ENCODE measurements at regions not wholly inside any gene's neighbourhood (a gene's known extent, or its start where the extent isn't known, plus 50 kb on each side); places are given as distances from the start of the nearest gene placed in this dataset.
A peak's percentile ranks its signal among the peaks of the same experiment; 100 is the strongest.

DNA sequence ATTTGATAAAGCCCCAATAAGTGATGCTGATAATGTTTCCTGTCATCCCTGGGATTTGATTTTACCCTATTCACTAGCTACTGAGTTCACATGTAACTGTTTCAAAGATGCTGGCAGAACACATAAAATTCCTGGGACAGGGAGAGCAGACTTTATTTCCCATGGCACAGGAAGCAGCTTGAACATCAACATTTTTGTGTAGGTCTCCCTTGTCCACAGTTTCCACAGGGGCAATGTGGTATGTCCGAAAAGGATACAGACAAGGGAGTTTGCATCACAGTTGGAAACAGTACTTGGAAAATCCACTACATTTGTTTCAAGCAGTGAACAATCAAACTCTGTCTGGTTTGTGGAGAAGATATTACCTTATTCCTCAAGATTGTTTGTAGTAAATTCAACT is 129.2 kb upstream of the KLHL4 start:
- no peaks in the 10 kb centered on the region for H3K4me1 ChIP-seq (ENCODE audit: control insufficient read depth in 5 of 5, insufficient read depth in 5 of 5, low read length in 5 of 5)
- no peak overlapping the region for H3K27ac ChIP-seq (ENCODE audit: low read depth in 1 of 2, low read length in 1 of 2)
- 67 to 86% methylated on average over 1 of the region's 1 CpG for WGBS, 2 donors
- no peaks in the 10 kb centered on the region for H3K36me3 ChIP-seq (ENCODE audit: control insufficient read depth in 4 of 4, insufficient read depth in 4 of 4, low read length in 4 of 4)
- DNase-seq = no peak
- H3K9ac ChIP-seq (ENCODE audit: insufficient read depth in 1 of 2, low read length in 2 of 2) = no peak overlapping the region
- H3K9me3 ChIP-seq (ENCODE audit: control insufficient read depth in 4 of 4, insufficient read depth in 3 of 4, low read length in 3 of 4) = no peaks in the 10 kb centered on the region
- no peak overlapping the region for H3K4me3 ChIP-seq
- peaks cover 0 to 4% (median 0%) of the 10 kb centered on the region in 3 donors for H3K27me3 ChIP-seq (ENCODE audit: control insufficient read depth in 3 of 3, insufficient read depth in 3 of 3, low read length in 2 of 3)
- TF ChIP-seq, protein P1, sequence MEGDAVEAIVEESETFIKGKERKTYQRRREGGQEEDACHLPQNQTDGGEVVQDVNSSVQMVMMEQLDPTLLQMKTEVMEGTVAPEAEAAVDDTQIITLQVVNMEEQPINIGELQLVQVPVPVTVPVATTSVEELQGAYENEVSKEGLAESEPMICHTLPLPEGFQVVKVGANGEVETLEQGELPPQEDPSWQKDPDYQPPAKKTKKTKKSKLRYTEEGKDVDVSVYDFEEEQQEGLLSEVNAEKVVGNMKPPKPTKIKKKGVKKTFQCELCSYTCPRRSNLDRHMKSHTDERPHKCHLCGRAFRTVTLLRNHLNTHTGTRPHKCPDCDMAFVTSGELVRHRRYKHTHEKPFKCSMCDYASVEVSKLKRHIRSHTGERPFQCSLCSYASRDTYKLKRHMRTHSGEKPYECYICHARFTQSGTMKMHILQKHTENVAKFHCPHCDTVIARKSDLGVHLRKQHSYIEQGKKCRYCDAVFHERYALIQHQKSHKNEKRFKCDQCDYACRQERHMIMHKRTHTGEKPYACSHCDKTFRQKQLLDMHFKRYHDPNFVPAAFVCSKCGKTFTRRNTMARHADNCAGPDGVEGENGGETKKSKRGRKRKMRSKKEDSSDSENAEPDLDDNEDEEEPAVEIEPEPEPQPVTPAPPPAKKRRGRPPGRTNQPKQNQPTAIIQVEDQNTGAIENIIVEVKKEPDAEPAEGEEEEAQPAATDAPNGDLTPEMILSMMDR (IDR thresholded peaks at IDR 0.05; ENCODE audit: control extremely low read depth, extremely low read depth) = no peak
- no peak for ATAC-seq (ENCODE audit: insufficient read depth, low FRiP score)

GRCh38 chrX:87391742-87392141 is 125.9 kb upstream of the KLHL4 start:
- H3K9ac ChIP-seq (ENCODE audit: insufficient read depth in 1 of 2, low read length in 2 of 2) = no peak overlapping the region
- ATAC-seq (ENCODE audit: insufficient read depth, low FRiP score) (no peak), DNase-seq (peak in 2 of 3 donors; percentile 9 to 16)
- H3K27ac ChIP-seq (ENCODE audit: low read depth in 1 of 2, low read length in 1 of 2) = no peak overlapping the region
- H3K9me3 ChIP-seq (ENCODE audit: control insufficient read depth in 4 of 4, insufficient read depth in 3 of 4, low read length in 3 of 4) = no peaks in the 10 kb centered on the region
- TF ChIP-seq, protein P1 (IDR thresholded peaks at IDR 0.05; ENCODE audit: control extremely low read depth, extremely low read depth) = no peak
- H3K27me3 ChIP-seq (ENCODE audit: control insufficient read depth in 3 of 3, insufficient read depth in 3 of 3, low read length in 2 of 3) = peaks cover 0 to 5% (median 0%) of the 10 kb centered on the region in 3 donors
- no peak overlapping the region for H3K4me3 ChIP-seq
- H3K4me1 ChIP-seq (ENCODE audit: control insufficient read depth in 5 of 5, insufficient read depth in 5 of 5, low read length in 5 of 5) = no peaks in the 10 kb centered on the region
- no peaks in the 10 kb centered on the region for H3K36me3 ChIP-seq (ENCODE audit: control insufficient read depth in 4 of 4, insufficient read depth in 4 of 4, low read length in 4 of 4)
- 19 to 38% methylated on average over 1 of the region's 1 CpG for WGBS, 2 donors

DNA sequence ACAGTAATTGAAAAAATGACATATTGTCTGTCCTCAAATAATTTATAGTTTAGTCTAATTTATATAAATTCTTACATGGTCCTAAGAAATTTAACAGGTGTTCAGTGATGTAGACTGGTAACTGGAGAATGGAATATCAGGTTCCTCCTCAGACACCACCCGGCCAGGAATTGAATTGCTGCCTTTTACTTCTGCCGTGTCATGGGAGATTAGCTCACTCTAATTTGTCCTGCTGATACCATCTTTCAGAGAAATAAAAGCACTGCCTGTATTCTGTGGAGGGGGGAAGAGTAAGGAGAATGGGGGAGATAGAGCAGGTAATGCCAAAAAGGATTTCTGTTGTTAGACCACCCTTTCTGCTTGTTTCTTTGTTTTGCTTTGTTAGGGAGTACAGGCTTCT is 125.2 kb upstream of the KLHL4 start:
- ATAC-seq (ENCODE audit: insufficient read depth, low FRiP score) = no peak
- Histone ChIP-seq H3K4me3 (no peak overlapping the region), H3K4me1 (ENCODE audit: control insufficient read depth in 5 of 5, insufficient read depth in 5 of 5, low read length in 5 of 5) (no peaks in the 10 kb centered on the region), H3K27me3 (ENCODE audit: control insufficient read depth in 3 of 3, insufficient read depth in 3 of 3, low read length in 2 of 3) (peaks cover 0 to 5% (median 0%) of the 10 kb centered on the region in 3 donors), H3K36me3 (ENCODE audit: control insufficient read depth in 4 of 4, insufficient read depth in 4 of 4, low read length in 4 of 4) (no peaks in the 10 kb centered on the region), H3K9ac (ENCODE audit: insufficient read depth in 1 of 2, low read length in 2 of 2) (no peak overlapping the region), H3K9me3 (ENCODE audit: control insufficient read depth in 4 of 4, insufficient read depth in 3 of 4, low read length in 3 of 4) (no peaks in the 10 kb centered on the region), H3K27ac (ENCODE audit: low read depth in 1 of 2, low read length in 1 of 2) (no peak overlapping the region)
- DNase-seq = no peak
- TF ChIP-seq, protein P1 (IDR thresholded peaks at IDR 0.05; ENCODE audit: control extremely low read depth, extremely low read depth) = no peak
- 41 to 60% methylated on average over 2 of the region's 2 CpGs for WGBS, 2 donors

Measured in lung (tissue), 11 donors.